ENCODE measurements at regions not wholly inside any gene's neighbourhood (a gene's known extent, or its start where the extent isn't known, plus 50 kb on each side); places are given as distances from the start of the nearest gene placed in this dataset.

- Mint-ChIP-seq H3K9me3 (peaks cover 4% of the 10 kb centered on the region), H3K4me1 (ENCODE audit: unreplicated experiment) (no peaks in the 10 kb centered on the region), H3K36me3 (no peaks in the 10 kb centered on the region), H3K27me3 (peaks cover 3% of the 10 kb centered on the region), H3K27ac (no peak overlapping the region), H3K4me3 (no peak overlapping the region)
- no peak for DNase-seq (ENCODE audit: extremely low spot score, unreplicated experiment)
- no peak for TF ChIP-seq CTCF (conservative IDR thresholded peaks at IDR 0.05)
These were observed 456.5 kb upstream of the LMO3 start for GRCh38 chr12:17062267-17063036.

DNA sequence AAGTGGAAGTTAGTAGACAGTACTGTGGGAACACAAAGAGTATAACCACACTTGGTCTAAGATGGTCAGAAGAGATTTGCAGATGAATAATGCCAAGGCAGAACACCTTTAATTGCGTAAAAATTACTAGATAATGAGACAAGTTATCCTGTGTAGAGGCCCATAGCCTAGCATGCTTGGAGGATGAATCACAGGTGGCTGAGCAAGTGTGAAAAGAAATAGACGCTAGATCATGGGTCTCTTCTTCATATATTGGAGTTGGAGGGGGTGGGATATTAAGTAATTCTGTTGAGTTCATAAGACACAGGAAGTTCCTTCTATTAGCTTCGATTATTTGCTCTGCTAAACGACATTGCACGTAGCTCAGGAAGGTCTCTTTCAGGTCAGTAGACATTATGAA lies 454.3 kb upstream of the LMO3 start:
- DNase-seq (ENCODE audit: extremely low spot score, unreplicated experiment) = no peak
- Mint-ChIP-seq H3K27me3 (peaks cover 3% of the 10 kb centered on the region), H3K36me3 (no peaks in the 10 kb centered on the region), H3K4me3 (no peak overlapping the region), H3K27ac (no peak overlapping the region), H3K9me3 (peaks cover 4% of the 10 kb centered on the region), H3K4me1 (ENCODE audit: unreplicated experiment) (no peaks in the 10 kb centered on the region)
- TF ChIP-seq CTCF (conservative IDR thresholded peaks at IDR 0.05) = no peak

GRCh38 chr12:17056546-17056945 lies 450.6 kb upstream of the LMO3 start:
- no peaks in the 10 kb centered on the region for H3K36me3 Mint-ChIP-seq
- TF ChIP-seq CTCF (conservative IDR thresholded peaks at IDR 0.05) = no peak
- no peaks in the 10 kb centered on the region for H3K9me3 Mint-ChIP-seq
- H3K4me1 Mint-ChIP-seq (ENCODE audit: unreplicated experiment) = no peaks in the 10 kb centered on the region
- no peak overlapping the region for H3K4me3 Mint-ChIP-seq
- no peak overlapping the region for H3K27ac Mint-ChIP-seq
- DNase-seq (ENCODE audit: extremely low spot score, unreplicated experiment) = no peak
- no peaks in the 10 kb centered on the region for H3K27me3 Mint-ChIP-seq

DNA sequence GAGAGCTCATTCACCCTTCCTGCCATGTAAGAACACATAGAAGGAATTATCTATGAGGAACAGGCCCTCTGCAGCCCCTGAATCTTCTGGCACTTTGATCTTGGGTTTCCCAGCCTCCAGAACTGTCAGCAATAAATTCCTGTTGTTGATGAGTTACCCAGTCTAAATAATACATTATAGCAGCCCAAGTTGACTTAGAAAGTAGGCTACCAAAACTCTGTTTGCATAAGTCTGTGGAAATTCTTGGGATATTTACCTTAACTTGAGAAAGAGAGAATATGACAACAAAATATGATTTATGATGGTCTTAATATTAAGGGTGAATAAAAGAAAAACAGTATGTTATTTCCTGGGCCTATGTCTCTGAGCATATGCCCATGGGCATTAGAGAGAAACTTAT lies 433.0 kb upstream of the LMO3 start:
- H3K27ac Mint-ChIP-seq = no peak overlapping the region
- TF ChIP-seq CTCF (conservative IDR thresholded peaks at IDR 0.05) = no peak
- no peaks in the 10 kb centered on the region for H3K36me3 Mint-ChIP-seq
- H3K4me1 Mint-ChIP-seq (ENCODE audit: unreplicated experiment) = no peaks in the 10 kb centered on the region
- DNase-seq (ENCODE audit: extremely low spot score, unreplicated experiment) = no peak
- no peak overlapping the region for H3K4me3 Mint-ChIP-seq
- no peaks in the 10 kb centered on the region for H3K27me3 Mint-ChIP-seq
- no peaks in the 10 kb centered on the region for H3K9me3 Mint-ChIP-seq

- no peaks in the 10 kb centered on the region for H3K36me3 Mint-ChIP-seq
- no peaks in the 10 kb centered on the region for H3K9me3 Mint-ChIP-seq
- no peak overlapping the region for H3K4me3 Mint-ChIP-seq
- DNase-seq (ENCODE audit: extremely low spot score, unreplicated experiment) = no peak
- H3K4me1 Mint-ChIP-seq (ENCODE audit: unreplicated experiment) = no peaks in the 10 kb centered on the region
- H3K27ac Mint-ChIP-seq = no peak overlapping the region
- no peak for TF ChIP-seq CTCF (conservative IDR thresholded peaks at IDR 0.05)
- no peaks in the 10 kb centered on the region for H3K27me3 Mint-ChIP-seq
These were observed 429.4 kb upstream of the LMO3 start for GRCh38 chr12:17035372-17035771.
